Smooth muscle cell (in vitro differentiated cells): ENCODE measurements at regions not wholly inside any gene's neighbourhood (a gene's known extent, or its start where the extent isn't known, plus 50 kb on each side); places are given as distances from the start of the nearest gene placed in this dataset.

Experiments
- DNase-seq: peaks from one replicate; lab custom pipeline; 2025; ENCODE audit not compliant: unreplicated experiment; lab: John Stamatoyannopoulos, UW
- H2AFZ ChIP-seq: fragments of 200-600 bp; sonication (generic); 2 replicates; pipeline ENCODE4 v1.6.0; 2016; ENCODE audit warnings: antibody characterized with exemption, low read depth, mild to moderate bottlenecking
- H3F3A ChIP-seq: fragments of 200-600 bp; sonication (generic); 2 replicates; pipeline ENCODE4 v1.6.0; 2017; ENCODE audit warnings: antibody characterized with exemption, low read depth
- H3K27ac ChIP-seq: fragments of 200-600 bp; sonication (generic); 2 replicates; pipeline ENCODE4 v1.5.1; 2016; ENCODE audit warnings: low read depth, mild to moderate bottlenecking
- H3K27me3 ChIP-seq: fragments of 200-600 bp; sonication (generic); 2 replicates; pipeline ENCODE4 v1.6.1; 2016; ENCODE audit warnings: low read depth, mild to moderate bottlenecking
- H3K36me3 ChIP-seq: fragments of 200-600 bp; sonication (generic); 2 replicates; pipeline ENCODE4 v1.5.1; 2016; ENCODE audit warnings: low read depth
- H3K4me1 ChIP-seq: fragments of 200-600 bp; sonication (generic); 2 replicates; pipeline ENCODE4 v1.5.1; 2016; ENCODE audit warnings: low read depth
- H3K4me2 ChIP-seq: fragments of 200-600 bp; sonication (generic); 2 replicates; pipeline ENCODE4 v1.6.0; 2016; ENCODE audit warnings: mild to moderate bottlenecking
- H3K4me3 ChIP-seq: fragments of 200-600 bp; sonication (generic); 2 replicates; pipeline ENCODE4 v1.5.1; 2016; ENCODE audit warnings: mild to moderate bottlenecking
- H3K79me2 ChIP-seq: fragments of 200-600 bp; sonication (generic); 2 replicates; pipeline ENCODE4 v1.6.0; 2016; ENCODE audit warnings: low read depth, mild to moderate bottlenecking
- H3K9ac ChIP-seq: fragments of 200-600 bp; sonication (generic); 2 replicates; pipeline ENCODE4 v1.6.0; 2016; ENCODE audit warnings: low read depth
- H3K9me3 ChIP-seq: fragments of 200-600 bp; sonication (generic); replicated peaks from 2 replicates; pipeline ENCODE4 v1.5.1; 2016; ENCODE audit warnings: low read depth
- H4K20me1 ChIP-seq: fragments of 200-600 bp; sonication (generic); 2 replicates; pipeline ENCODE4 v1.6.0; 2016; ENCODE audit warnings: low read depth
- WGBS: methylation state at CpG from one replicate; pipeline ENCODE4 v1.1.7; 2016; ENCODE audit warnings: low lambda C conversion rate; 5-methylcytosine and 5-hydroxymethylcytosine counted together
- TF ChIP-seq, protein P1 (sequence below): fragments of 200-600 bp; sonication (generic); IDR thresholded peaks from 2 replicates; pipeline ENCODE4 v1.5.1; 2017; ENCODE audit warnings: borderline replicate concordance, mild to moderate bottlenecking, antibody characterized with exemption; ENCODE audit not compliant: insufficient read depth, poor library complexity, severe bottlenecking

- no peak overlapping the region for H3K27ac ChIP-seq
- no peak overlapping the region for H3K4me2 ChIP-seq
- WGBS = 80% methylated on average over 5 of the region's 5 CpGs
- H3K36me3 ChIP-seq = no peaks in the 10 kb centered on the region
- DNase-seq = no peak
- no peaks in the 10 kb centered on the region for H3K27me3 ChIP-seq
- no peaks in the 10 kb centered on the region for H4K20me1 ChIP-seq
- H3K9ac ChIP-seq = no peak overlapping the region
- no peaks in the 10 kb centered on the region for H3K79me2 ChIP-seq
- TF ChIP-seq, protein P1, sequence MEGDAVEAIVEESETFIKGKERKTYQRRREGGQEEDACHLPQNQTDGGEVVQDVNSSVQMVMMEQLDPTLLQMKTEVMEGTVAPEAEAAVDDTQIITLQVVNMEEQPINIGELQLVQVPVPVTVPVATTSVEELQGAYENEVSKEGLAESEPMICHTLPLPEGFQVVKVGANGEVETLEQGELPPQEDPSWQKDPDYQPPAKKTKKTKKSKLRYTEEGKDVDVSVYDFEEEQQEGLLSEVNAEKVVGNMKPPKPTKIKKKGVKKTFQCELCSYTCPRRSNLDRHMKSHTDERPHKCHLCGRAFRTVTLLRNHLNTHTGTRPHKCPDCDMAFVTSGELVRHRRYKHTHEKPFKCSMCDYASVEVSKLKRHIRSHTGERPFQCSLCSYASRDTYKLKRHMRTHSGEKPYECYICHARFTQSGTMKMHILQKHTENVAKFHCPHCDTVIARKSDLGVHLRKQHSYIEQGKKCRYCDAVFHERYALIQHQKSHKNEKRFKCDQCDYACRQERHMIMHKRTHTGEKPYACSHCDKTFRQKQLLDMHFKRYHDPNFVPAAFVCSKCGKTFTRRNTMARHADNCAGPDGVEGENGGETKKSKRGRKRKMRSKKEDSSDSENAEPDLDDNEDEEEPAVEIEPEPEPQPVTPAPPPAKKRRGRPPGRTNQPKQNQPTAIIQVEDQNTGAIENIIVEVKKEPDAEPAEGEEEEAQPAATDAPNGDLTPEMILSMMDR = no peak
- H3K9me3 ChIP-seq = no peaks in the 10 kb centered on the region
- H3F3A ChIP-seq = no peaks in the 10 kb centered on the region
- no peak overlapping the region for H2AFZ ChIP-seq
- H3K4me1 ChIP-seq = no peaks in the 10 kb centered on the region
- H3K4me3 ChIP-seq = no peak overlapping the region
Measured at GRCh38 chr14:82449926-82450468, 916.3 kb upstream of the SEL1L start.

DNA sequence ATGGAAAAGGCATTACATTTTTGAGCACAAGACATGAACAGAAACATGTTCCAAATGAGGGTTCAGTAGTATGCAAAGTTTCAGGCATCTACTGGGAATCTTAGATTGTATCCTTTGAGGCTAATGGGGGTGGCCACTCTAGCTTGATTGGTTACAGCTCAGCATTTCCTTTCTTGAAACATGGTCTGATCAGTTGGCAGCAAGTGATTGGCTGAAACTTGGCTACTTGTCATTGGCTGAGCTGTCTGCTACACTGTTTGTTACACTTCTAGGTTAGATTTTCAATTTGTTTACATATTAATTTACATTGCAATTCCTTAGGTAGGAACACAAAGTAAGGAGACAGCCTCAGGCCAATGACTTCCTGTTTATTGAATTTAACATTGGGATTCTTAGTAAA, 918.0 kb upstream of the SEL1L start:
- Histone ChIP-seq H3K79me2 (no peaks in the 10 kb centered on the region), H3K9me3 (no peaks in the 10 kb centered on the region), H2AFZ (no peak overlapping the region), H3K36me3 (no peaks in the 10 kb centered on the region), H3K27ac (no peak overlapping the region), H4K20me1 (no peaks in the 10 kb centered on the region), H3K9ac (no peak overlapping the region), H3K4me2 (no peak overlapping the region), H3K4me3 (no peak overlapping the region), H3K27me3 (no peaks in the 10 kb centered on the region), H3K4me1 (no peaks in the 10 kb centered on the region), H3F3A (no peaks in the 10 kb centered on the region)
- TF ChIP-seq, protein P1 = no peak
- DNase-seq = no peak

- TF ChIP-seq, protein P1 = no peak
- Histone ChIP-seq H3F3A (no peaks in the 10 kb centered on the region), H3K4me3 (no peak overlapping the region), H3K9me3 (no peaks in the 10 kb centered on the region), H3K4me1 (no peaks in the 10 kb centered on the region), H3K79me2 (no peaks in the 10 kb centered on the region), H3K4me2 (no peak overlapping the region), H2AFZ (no peak overlapping the region), H3K9ac (no peak overlapping the region), H3K27me3 (no peaks in the 10 kb centered on the region), H3K36me3 (no peaks in the 10 kb centered on the region), H3K27ac (no peak overlapping the region), H4K20me1 (no peaks in the 10 kb centered on the region)
- WGBS = 70% methylated on average over 6 of the region's 6 CpGs
- DNase-seq = no peak
Measured at GRCh38 chr14:82482345-82482744, 948.7 kb upstream of the SEL1L start.

DNA sequence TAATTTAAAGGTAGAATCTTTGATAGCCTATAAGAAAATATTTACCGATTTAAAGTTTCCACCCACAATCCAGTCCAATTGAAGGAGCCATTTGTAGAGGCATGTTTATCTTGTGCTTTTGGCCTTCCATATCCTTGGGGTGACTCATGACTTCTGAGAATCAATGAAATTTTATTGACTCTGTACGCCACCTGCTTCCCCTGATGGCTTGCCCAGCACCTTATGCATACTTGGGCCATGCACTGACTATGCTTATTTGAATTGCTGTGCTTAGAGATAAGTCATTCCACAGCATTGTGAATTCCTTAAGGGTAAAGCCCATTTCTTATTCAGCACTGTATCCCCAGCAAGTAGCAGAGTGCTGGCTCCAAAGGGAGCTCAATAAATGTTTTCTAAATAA, 954.8 kb upstream of the SEL1L start:
- Histone ChIP-seq H3K27me3 (no peaks in the 10 kb centered on the region), H2AFZ (no peak overlapping the region), H3K4me3 (no peak overlapping the region), H3K27ac (no peak overlapping the region), H3K4me2 (no peak overlapping the region), H4K20me1 (no peaks in the 10 kb centered on the region), H3K79me2 (no peaks in the 10 kb centered on the region), H3F3A (no peaks in the 10 kb centered on the region), H3K9ac (no peak overlapping the region), H3K9me3 (no peaks in the 10 kb centered on the region), H3K4me1 (no peaks in the 10 kb centered on the region), H3K36me3 (no peaks in the 10 kb centered on the region)
- 100% methylated on average over 2 of the region's 2 CpGs for WGBS
- TF ChIP-seq, protein P1 = no peak
- DNase-seq = no peak
